EL (cell line): ENCODE measurements at regions not wholly inside any gene's neighbourhood (a gene's known extent, or its start where the extent isn't known, plus 50 kb on each side); places are given as distances from the start of the nearest gene placed in this dataset.
"Not testable (repeated sequence)": the region's sequence is repeated elsewhere in the genome, so short reads cannot be mapped to it uniquely, and the experiment has no call there.

Experiments
- DNase-seq: peaks from one replicate; pipeline ENCODE4 v3.0.0-alpha.2; 2016

DNA sequence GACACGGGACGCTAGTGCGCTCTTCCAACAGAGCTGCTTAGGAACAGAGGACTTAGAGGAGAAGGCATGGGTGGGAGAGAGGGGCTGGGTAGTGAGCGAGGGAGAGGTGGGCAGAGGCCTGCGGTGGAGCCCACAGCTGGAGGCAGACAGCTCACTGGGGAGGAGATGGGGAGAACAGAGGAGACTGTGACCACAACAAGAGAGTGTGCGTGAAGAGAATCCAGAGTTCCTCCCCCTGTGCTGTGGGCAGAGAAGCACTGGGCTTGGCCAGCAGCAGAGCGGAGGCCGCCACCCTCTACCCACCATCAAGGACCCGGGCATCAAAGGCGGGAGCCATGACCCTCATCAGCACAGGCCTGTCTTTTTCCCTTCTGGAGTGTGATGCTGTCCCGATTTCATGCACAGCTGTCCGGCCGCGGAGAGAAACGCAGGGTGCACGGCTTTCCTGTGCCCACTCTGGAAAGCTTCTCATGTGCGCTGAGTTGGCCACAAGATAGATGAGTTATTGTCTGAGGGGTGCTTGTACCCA lies 228.3 kb upstream of the IRX4 start:
- DNase-seq, result no peak

DNA sequence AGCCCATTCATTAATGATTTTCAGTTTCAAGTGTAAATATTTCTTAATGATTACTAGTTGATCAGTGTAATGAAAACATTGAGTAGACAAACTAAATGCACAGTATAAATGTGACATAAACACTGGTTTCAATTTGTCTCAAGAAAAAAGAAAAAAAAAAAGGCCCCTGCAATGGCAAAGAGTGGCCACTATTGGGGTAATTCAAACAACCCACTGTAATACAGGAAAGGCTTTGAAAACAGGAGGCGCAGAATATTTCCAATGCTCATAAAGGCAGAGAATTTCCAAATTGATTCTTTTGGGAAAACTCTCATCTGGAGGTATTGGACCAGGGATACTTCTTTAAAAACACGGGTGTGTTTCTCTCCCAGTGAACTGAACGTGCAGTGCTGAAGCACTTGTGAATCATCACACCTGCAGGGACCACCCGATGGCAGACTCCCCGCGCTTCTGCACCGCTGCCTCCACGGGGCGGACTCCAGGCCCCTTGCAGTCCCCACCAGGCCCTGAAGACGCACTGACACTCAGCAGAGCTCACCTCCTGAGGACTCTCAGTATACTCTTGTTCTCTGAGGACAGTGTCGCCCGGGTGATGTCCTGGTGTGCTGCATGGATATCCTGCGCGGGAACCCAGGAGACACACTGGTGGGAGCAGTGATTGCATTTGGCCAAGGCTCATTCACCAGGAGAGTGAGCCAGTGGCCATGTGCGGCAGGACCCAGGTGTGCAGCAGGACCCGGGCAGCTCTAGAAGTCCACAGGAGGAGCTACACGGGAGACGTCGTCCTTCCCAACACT lies 227.6 kb upstream of the IRX4 start:
- no peak for DNase-seq

DNA sequence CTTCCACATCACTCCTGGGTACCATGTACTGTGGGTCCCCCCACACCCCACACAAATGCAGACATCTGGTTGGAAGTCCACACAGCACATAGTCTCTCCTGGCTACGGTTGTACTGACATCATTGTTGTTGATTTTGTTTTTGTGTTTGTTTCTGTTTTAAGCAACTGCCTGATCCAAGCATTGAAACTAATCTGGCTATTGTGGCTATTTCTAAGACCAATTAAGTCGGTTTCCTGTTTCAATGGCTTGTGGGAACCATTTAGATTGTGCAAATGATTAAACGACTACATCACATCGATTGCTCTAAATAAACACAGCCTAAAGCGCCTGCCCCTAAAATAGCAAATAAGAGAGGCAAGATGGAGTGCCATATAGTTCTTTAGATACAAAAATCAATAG lies 226.8 kb upstream of the IRX4 start:
- DNase-seq, result no peak

DNA sequence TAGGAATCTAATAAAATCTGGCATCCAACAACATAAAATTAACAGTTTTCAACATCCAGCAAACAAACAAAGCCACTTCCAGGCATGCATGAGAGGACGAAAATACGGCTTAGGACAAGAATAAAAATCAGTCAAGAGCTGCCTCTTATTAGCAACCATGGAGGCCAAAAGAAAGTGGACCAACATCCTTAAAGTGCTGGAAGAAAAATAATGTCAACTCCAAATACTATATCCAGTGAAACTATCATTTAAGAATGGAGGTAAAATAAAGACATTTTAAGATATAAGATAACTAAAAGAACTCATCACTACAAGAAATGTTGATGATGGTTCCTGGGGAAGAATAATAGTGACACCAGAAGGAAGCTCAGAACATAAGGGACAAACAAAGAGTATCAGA lies 224.0 kb upstream of the IRX4 start:
- no peak for DNase-seq

DNA sequence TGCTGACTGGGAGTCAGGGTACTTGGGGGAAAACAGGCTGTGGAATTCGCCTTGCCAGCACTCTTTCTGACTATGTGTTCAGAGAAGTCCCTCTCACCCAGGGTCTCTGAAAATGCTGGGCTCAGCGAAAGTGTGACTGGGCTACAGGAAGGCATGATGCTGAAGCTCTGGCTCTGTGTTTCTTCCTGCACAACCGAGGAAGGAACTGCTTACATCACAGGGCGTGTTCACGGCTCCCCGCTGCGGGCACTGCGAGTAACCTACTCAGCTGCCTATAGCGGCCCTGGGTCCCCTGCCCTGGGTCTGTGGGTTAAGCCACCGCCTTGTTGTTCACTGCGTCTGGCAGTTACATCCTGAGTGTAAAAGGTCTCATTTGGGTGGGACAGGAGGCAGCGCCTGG lies 222.4 kb upstream of the IRX4 start:
- DNase-seq, result no peak

DNA sequence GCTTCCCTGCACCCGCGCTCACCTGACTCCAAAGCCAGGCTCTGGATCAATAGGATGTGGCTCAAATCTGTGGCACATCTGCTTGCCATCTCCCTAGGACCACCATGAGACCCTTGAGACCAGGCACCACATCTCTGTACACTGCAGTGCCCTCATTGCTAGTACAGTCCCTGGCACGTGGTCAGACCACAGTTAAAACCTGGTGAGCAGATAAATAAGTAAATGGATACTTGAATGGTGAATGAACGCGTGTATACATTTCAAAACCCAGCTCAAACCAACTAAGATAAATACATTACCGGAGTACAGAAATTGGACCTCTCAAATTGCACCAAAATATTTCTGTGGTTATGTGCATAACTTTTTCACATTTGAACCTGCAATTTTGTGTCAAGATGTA lies 221.2 kb upstream of the IRX4 start:
- DNase-seq, result no peak

DNA sequence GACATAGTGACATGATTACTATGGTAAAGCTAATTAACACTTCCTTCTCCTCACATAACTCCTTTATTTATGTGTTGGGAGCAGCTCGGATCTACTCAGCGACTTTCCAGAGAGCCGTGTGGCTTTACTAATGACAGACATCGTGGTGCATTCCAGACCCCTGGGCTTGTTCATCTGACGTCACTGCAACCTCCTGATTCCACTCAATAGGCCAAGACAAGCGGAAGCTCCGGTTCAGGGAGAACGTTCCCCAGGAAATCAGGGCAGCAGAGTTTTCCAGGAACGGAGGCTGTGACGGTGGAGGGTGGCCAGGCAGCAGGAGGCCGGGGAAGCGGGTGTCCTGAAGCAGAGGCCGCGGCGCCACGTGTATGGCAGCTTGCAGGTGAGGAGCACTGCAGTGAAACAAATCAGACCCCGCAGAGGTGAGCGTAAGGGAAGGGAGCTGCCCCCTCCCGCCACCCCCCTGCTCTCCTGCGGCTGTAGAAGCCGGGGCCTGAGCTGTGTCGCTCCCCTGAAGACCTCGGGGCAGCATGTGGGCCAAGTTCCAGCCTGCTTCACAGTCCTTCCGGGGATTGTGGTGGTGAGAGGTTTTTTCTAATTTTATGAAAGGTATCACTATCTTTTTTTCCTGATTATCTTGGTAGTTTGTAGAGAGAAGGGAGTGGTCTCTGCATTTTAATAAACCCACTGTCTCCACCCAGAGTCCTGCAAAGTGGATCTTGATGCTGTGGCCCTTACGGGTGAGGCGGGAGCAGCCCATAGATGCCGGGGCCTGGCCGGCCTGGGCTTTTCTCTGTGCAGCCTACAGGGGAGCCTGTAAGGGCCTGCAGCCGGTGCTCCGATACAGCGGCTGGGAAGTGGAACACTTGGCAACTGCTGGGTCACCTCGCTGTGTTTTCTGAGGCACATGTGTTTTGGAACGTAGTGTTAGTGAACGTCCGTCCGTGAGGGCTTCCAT lies 220.4 kb upstream of the IRX4 start:
- no peak for DNase-seq

DNA sequence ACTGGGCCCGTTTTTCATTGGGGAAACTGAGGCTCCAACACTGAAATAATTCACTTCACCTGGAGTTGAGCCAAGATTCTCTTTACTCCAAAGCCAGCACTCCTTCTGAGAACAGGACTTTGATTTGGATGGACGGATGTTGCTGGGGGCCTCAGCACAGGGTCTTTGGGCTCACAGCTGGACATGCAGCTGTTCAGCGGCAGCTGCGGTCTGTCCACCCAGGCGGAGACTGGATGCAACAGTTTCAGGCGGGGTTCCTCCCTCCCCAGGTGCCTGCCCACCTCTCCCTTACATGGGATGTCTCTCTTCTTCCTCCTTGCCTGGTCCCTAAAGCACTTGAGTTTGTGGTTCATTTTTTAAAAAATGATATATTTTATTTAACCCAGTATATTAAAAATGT lies 219.0 kb upstream of the IRX4 start:
- DNase-seq, result no peak

DNA sequence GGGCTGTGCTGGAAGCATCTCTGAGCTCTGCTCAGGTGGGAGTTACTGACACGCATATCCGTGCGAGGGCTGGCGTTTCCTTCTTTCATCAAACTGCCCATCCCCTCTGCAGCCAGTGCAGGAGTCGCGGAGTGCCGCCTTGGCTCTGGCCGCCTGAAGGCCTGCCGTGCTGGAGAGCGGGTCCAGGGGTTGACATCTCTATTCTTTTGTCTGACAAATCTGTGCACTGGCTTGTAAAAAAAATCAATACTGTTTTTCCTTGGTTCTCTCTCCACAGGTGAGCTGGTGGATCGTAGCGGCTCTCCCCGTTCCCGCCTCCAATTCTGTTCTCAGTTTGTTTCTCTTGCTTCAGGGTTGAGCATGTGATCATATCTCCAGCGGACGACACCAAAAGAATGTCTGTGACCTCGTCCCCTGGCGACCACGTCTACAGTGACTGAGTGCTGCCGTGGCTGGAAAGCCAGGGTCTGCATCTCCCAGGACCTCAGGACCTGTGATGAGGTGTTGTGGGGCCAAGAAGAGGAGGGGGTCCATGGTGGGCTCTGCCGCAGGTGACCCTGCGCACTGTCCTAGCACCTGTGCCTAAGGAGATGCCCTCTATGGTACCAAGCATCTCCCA lies 214.3 kb upstream of the IRX4 start:
- no peak for DNase-seq

DNA sequence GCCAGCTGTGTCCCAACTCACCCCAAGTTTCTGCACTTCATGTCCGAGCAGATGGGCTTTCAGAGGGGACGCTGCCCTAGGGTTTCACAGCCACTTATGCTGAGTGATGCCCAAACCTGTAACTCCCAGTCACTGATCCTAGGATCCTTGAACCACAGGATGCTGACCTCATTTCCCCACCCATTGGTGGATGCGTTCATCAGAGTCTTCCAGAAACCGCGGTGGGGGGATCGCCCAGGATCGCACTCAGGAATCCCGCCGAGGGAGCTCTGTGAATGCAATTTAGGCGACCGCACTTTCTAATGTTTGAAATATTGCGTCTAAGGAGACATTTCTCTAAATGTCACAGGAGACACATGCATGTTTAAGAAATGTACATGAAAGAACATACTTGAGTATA lies 212.3 kb upstream of the IRX4 start:
- no peak for DNase-seq

DNA sequence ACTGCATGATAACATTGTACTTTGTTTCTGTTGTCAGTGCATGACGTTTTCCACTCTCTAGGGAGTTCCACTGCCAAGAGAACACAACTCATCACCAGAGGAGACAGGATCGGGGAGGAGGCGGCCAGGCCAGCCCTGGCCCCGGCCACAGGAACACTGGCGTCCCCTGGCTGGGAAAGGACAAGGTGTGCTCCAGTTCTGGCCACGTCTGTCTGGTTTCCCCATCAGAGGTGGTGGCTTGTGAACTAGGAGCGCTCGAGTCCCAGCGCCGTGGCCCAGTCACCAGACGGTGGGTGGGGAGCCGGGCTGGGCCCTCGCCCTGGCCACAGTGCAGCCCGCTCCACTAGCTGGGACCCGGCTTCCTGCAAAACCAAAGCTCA lies 211.9 kb upstream of the IRX4 start:
- DNase-seq, result no peak

DNA sequence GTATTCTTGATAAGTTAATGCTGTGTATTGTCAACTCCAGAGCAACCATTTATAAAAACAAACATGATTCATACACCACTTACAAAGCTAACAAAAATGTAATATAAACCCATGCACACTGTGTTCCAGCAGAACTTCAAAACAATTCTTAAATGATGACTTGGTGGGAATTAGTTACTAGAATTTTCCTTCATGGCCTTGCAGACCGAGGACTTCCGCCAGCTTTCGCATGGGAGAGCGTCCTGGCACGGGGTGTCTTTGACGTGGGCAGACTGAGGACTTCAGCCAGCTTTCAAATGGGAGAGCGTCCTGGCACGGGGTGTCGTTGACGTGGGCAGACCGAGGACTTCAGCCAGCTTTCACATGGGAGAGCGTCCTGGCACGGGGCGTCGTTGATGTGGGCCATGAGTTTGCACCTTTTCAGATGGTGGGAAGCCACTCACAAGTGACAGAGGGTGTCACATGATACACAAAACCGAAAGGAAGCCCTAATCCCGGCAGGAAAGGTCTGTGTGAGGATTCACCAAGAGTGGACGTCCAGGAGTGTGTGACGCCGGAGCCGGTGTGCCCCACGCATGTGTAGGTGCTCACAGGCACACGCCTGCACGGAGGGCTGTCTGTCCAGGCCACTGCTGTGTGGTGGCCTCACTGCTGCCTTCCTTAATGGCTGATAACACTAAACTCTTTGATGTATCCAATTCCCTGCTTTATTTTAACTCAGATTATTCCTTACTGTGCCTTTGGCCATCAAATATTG lies 211.3 kb upstream of the IRX4 start:
- DNase-seq, result peak; percentile 2

DNA sequence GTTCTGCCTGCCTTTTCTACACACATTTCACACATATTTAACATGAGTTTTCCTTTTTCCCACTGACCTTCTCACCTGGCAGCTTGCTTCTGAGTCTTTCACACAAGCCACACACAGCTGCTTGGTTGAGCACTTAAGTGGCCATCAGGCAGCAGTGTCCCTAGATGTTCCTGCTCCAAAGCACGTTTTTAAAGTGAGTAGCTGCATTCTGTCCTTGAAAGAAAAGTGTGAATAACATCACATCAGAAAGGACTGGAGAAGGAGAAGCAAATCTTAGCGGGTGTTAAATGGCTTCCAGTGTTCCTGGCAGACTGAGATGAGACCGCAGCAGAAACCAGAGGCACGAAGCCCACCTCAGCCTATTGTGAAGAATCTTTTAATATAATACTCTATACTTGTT lies 209.2 kb upstream of the IRX4 start:
- no peak for DNase-seq

DNA sequence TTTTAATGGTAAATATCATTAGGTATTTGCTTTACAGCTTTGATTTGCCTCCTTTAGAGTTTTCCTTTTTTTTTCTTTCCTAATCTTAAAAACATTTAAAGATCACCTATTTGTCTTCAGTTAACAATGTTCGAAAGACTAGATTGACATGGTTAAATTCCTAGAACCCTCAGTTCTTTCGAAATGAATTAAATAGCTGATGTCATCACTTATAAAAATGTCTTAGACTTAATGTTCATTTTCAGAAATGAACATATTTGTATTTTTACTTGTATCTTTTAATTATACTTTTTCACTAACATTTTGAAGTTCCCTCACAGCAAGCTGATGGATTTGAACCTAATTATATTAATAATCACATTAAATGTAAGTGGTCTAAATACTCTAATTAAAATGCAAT lies 205.3 kb upstream of the IRX4 start:
- no peak for DNase-seq

DNA sequence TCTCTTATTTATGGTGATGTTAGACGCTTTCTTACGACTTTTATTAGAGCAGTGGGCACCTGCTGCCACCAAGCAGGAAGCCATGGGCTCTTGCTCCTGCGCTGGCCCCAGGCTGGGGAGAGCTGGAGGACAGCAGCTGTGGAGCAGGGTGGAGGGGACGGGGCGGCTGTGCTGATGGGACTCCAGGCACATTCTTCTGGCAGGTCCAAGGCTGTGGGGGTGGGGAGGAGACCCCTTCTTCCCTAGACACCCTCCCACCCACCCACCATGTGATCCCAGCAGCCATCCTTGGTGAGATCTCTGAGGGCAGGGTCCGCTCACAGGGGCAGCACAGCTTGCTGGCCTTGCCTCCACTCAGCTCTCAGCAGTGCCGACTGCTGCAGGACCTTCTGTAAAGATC lies 192.6 kb upstream of the IRX4 start:
- DNase-seq, result no peak

DNA sequence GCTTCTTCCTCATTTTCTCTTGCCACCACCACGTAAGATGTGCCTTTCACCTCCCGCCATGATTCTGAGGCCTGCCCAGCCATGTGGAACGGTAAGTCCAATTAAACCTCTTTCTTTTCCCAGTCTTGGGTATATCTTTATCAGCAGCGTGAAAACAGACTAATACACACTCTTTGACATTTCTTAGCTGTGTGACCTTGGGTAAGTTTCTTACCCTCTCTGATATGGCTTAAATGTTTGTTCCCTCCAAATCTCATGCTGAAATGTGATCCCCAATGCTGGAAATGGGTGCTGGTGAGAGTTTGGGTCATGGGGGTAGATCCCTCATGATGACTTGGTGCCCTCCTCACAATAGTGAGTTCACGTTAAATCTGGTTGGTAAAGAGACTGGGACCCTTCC lies 188.8 kb upstream of the IRX4 start:
- DNase-seq, result no peak

DNA sequence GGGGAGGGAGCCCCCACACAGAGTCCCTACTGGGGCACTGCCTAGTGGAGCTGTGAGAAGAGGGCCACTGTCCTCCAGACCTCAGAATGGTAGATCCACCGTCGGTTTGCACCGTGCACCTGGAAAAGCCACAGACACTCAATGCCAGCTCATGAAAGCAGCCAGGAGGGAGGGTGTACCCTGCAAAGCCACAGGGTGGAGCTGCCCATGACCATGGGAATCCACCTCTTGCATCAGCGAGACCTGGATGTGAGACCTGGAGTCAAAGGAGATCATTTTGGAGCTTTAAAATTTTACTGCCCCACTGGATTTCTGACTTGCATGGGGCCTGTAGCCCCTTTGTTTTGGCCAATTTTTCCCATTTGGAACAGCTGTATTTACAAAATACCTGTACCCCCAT lies 188.1 kb upstream of the IRX4 start:
- DNase-seq, result not testable (repeated sequence)

DNA sequence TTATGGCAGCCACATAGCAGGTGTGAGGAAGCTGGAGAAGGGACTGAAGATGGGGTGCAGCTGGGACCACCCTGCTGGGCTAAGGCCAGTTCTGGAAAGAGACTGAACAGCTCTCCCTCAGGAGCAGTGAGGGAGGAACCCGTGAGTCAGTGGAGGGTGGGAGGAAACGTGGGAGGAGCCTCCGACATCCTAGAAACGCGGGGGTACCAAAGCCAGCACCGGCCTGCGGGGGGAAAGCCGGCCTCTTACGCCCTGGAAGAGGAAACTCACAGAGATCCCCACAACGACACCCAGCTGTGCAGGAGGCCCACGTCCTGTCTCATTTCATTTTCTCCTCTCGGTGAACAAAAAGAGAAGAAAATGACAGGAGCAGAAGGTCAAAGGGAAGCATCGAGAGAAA lies 185.8 kb upstream of the IRX4 start:
- no peak for DNase-seq

DNA sequence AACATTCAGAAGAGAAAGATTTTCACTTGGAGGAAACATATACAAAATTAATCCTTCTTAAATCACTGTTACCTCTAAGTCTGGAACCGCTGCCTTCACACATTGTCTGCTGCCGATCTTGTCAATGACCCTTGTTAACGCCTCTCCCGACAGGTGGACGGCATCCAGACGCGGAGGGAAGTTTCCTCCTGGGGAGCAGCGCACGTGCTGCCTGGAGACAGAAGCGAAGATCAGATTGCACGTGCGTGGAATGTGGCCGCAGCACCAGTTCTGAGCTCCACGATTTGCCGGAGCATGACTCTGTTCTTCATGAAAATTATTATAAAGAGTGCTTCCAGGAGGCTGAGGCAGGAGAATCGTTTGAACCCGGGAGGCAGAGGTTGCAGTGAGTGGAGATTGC lies 183.6 kb upstream of the IRX4 start:
- DNase-seq, result no peak

DNA sequence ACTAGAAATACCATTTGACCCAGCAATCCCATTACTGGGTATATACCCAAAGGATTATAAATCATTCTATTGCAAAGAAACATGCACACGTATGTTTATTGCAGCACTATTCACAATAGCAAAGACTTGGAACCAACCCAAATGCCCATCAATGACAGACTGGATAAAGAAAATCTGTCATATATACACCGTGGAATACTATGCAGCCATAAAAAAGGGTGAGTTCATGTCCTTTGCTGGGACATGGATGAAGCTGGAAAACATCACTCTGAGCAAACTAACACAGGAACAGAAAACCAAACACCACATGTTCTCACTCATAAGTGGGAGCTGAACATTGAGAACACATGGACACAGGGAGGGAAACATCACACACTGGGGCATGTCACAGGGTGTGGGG lies 180.7 kb upstream of the IRX4 start:
- not testable (repeated sequence) for DNase-seq

DNA sequence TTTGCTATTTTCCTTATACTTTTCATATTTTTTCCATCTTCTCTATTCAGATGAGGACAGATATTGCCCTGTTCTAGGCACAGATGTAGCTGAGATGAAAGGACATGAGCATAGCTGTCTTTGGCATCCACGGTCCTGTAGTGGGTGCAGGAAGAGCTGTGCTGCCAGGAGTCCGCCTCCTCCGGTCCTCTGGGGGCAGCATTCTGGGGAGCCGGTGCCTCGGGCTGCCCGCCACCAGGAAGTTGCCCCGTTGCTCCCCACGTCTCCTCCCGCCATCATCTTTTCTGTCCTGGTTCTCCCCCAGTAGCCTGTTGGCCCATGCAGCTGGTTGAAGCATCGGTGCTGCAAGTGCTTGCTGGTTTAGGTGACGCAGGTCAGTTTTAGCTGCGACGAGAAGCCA lies 170.0 kb upstream of the IRX4 start:
- DNase-seq, result no peak

DNA sequence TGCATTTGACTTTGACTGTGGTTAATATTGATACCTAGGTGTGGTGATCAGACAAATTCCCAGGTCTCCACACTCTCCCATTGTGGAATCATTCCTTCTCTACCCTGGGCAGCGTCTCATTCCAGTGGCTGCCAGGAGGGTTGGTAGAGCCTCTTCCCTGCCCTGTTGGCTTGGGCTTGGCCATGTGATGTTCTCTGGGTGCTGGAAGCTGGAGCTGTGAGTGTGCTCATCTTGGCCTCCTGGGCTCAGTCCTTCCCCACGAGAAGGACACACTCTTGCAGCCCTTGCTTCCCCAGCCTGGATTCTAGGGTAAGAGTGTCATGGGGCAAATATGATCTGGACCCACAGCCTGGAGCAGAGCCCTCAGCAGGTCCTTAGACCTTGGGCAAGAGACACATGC lies 167.2 kb upstream of the IRX4 start:
- no peak for DNase-seq

DNA sequence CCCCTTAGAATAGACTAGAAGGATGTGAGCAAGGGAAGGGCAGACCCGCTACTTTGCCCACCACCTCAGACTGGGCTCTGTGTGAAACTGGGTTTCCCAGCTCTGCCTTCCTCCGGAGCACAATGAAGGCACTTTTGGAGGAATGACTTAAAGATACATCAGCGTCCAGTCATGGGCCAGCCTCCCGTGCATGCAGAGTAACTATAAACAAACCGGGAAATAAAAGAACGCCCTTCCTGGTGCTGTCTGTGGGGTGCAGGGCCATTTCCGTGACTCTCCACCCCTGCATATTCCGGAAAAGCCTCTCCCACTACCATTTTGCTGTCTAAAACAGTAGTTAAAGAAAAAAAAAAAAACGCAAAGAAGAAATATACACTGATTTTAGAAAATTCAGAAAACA lies 165.9 kb upstream of the IRX4 start:
- no peak for DNase-seq
